Daoy (cell line): ENCODE measurements at regions not wholly inside any gene's neighbourhood (a gene's known extent, or its start where the extent isn't known, plus 50 kb on each side); places are given as distances from the start of the nearest gene placed in this dataset.

ENCODE experiments used
- DNase-seq: peaks from one replicate; pipeline ENCODE4 v3.0.0-alpha.2; 2015; ENCODE audit warnings: low read depth

DNA sequence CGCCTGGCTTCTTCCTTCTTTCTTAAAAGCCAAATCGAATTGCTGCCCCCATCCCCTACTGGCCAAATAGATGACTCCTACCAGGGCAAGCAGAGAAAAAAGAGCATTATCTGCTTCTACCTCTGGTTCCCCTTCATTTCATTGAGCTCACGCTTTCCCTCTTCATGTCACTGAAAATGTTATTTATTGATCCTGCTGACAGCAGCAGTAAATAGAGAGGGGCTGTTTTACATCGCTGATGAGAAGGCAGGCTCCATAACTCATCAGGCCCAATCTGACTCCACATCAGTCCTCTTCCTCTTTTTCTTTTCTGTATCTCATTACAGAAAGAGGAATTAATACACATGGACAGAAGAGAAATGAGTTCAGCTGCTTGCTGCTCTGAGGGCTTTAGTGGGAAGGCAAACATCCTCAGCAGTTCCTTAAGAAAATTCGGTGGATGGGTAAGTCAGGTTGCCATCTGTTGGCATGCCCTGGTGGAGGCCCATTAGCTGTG, 904.1 kb downstream of the KCNMA1 start:
- DNase-seq = no peak

DNA sequence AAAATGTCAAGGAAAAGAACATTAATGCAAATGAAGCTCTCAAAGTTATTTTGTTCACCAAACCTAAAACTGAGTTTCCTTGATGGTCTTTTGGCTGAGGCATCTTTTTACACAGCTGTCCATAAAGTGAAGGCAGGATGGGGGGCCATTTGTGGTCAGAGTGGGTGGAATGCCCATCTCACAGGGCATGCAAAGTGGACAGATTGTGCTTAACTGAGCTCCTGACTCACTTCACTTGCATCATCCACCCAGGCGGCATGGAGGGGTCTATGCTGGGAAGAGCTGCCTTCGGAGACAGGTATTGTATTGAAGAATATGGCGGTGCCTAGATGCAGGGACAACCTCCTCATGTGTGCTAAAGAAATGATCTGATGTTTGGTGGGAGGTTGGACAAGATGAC, 905.3 kb downstream of the KCNMA1 start:
- DNase-seq = no peak

DNA sequence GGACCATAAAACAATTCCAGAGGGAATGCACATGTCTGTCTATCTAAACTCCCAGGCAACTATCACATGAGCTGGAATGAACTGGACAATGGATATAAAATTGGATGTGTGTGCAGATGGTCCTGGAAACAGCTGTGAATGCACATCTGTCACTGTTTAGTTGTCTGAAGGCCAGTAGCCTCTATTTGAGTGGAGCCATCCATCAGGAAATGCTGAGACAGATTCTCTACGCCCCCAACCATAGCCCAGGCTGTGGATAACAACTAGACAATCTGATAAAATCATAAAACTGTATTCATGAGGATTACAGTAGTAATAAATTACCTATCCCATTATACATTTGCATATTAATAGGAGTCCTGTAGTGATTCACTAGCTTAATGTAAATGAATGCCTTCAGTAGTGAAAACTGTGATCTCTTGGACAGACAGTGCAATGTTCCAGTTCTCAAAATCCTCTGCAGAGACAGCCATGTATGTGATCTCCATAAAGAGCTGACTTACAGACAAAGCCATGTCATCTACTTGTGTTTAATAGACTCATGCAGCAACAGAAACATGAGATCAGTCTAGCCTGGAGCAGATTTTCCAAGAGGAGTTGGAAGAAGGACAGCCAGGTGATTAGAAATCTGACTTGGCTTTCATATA, 907.6 kb downstream of the KCNMA1 start:
- no peak for DNase-seq

DNA sequence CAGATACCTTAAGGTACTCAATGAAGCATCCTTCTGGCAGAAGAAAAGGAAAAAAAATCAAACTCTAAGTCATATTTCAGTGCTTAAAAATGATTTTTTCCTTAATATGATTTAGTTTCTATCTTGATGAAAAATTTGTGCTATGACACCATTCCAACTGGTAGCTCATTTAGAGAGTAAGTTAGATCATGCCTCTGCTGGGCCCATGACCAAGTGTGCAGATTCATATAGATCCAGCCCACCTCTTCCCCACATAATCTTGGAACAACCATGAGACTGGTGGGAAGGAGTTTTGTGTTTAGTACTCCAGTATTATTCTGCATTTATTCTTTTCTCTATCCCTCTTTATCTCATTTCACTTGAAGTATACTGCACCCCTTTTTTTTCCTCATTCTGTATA, 908.3 kb downstream of the KCNMA1 start:
- no peak for DNase-seq

DNA sequence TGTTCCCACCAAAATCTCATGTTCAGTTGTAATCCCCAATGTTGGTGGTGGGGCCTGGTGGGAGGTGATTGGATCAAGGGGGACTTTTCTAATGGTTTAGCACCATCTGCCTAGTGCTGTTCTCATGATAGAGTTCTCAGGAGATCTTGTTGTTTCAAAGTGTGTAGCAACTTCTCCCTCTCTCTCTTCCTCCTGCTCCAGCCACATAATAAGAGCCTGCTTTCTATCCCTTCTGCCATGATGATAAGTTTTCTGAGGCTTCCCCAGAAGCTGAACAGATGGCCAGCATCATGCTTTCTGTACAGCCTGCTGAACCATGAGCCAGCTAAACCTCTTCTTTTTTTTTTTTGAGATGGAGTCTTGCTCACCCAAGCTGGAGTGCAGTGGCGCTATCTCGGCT, 910.6 kb downstream of the KCNMA1 start:
- no peak for DNase-seq

DNA sequence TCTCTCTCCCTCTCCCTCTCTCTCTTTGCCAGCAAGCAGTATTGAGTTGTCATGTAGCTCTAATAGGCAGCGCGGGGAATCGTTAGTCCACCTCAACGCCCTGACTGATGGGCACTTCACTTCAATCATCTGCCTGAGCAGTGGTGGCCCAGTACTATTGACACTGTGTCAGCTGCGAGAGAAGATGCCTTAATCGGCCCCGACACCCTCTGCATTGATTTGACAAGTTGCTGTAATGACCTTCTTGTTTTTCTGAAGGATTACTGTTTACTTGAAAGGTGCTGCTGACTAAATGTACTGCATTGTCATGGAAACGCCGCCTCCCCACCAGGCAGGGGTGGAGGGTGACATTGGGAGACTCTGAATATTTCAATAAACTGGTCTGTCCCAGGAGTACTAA, 913.8 kb downstream of the KCNMA1 start:
- DNase-seq = no peak

DNA sequence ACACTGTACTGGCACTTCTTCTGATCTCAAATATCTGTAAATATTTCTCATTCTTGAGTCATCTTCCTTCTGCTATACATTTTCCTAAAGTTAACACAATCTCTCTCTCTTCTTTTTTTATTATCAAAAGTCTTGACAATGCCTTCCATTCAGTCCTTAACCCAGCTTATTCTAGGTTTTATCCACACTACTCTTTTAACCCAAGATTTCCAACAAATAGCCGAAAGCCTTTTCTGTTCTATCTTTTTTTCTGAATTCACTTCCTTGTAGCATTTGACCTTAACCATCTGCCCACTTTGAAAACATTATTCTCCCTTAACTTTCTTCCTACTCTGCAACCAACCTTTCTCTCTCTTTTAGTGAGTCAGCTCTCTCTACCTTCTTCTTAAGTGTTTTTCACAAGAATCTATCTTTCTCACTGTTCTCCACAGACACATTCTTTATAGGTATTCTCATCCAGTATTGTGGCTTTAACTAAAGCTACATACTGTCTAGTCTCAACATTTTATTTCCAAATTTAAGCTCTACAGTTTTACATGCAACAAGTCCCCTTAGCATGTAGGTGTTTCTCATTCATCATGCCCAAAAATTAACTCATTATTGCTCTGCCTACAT, 915.6 kb downstream of the KCNMA1 start:
- DNase-seq = no peak

DNA sequence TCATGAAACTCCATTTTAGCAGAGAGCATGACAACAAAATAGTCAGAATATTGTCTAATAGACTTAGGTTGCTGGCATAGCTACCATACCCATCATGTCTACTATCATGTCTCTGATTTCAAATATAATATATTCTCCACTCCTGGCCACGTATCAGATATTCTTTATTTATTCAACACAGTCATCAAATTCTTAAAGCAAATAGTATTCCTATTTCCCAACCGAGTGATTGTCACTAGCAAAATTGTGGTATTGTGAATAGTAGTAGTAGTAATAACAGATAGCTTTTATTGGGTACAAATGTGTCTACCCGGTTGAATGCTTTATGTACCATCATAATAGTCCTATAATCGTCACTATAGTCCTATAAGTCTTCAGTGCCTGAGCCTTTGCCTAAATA, 918.6 kb downstream of the KCNMA1 start:
- DNase-seq = no peak

DNA sequence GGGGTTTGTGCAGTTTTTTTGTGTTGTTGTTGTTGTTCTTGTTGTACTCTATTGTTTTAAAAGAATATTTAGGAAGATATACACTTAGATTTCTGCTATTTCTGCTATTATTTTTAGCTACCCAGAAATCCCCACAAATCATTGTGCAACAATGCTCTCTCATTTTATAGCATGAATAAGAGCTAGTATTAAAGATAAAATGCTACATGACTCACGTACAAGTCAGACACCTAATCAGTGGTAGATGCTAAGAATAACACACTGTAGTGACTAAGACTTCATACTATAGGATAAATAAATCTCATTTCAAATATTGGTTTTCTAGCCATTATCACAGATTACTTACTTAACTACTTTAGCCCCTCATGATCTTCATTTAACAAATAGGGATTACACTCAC, 920.5 kb downstream of the KCNMA1 start:
- peak; percentile 7 for DNase-seq

DNA sequence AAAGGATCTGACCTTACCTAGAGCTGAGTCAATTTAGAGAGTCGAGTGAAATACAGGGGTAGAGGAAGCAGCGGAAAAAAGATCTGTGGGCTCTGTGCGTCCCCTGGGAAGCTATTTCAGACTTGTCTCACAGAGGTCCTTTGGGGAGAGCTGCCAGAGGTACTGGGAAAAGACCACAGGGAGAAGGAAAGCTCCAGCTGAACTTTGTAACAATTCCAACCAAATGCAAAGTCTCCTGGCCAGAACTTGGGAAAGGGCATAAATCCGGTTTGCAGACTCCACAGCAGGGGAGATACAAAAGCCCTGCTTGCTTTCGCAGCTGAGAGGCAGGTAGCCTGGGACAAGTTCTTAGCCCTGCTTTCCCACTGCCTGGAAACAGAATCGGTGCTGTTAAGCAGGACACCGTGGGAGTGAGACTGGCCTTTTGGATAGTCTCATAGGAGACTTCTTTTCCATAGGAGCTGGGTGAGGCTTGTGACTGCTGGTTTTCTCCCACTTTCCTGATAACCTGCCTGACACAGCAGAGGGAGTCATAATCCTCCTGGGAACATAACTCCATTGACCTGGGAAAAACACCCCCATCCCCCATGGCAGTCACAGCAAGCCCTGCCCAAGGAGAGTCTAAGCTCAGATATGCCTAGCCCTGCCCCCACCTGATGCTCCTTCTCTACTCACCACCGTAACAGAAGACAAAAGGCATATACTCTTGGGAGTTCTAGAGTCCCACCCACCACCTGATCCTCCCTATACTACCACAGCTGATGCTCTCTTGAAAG, 926.2 kb downstream of the KCNMA1 start:
- DNase-seq = no peak

DNA sequence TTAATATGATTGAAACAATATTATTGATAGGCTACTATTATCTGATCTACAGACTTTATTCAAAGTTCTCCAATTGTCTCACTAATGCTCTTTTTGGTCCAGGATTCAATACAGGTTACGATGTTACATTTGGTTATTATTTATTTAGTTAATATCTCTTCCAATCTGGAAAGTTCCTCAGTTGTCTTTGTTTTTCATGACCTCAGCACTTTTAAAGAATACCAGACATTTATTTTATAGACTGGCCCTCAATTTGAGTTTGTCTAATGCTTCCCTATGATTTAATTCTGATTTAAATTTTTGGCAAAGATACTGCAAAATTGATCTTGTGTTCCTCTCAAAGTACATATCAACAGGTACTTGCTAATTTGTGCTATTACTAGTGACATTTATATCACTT, 937.4 kb downstream of the KCNMA1 start:
- DNase-seq = no peak

DNA sequence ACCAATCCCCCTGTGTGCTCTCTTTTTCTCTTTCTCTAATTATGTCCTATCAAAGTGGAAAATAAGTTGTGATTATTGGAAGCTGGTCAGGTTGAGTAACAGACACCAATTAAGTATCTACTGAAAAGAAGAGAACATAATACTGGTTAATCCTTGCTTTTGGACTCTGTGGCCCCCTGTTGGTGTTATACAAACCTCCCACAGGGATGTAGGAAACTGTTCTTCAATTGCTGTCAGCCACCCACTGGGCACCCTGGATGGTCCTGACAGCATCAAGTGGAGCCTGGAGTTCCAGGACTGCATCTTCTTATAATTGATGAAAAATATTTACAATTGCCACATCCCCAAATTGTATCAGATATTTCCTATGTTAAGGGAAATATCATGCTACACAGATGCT, 939.7 kb downstream of the KCNMA1 start:
- DNase-seq = no peak

DNA sequence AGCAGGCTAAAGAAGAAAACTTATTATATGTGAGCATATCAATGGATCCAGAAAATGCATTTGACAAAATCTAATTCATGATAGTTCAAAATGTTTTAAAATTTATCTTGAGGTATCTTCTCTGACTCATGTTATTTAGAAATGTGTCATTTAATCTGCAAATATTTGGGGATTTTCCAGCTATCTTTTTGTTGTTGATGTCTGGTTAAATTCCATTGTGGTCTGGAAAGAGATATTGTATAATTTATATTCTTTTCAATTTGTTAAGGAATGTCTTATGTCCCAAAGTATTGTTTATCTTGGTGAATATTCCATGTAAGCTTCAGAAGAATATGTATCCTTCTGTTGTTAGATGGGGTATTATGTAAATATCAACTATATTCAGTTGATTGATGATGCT, 942.5 kb downstream of the KCNMA1 start:
- no peak for DNase-seq

DNA sequence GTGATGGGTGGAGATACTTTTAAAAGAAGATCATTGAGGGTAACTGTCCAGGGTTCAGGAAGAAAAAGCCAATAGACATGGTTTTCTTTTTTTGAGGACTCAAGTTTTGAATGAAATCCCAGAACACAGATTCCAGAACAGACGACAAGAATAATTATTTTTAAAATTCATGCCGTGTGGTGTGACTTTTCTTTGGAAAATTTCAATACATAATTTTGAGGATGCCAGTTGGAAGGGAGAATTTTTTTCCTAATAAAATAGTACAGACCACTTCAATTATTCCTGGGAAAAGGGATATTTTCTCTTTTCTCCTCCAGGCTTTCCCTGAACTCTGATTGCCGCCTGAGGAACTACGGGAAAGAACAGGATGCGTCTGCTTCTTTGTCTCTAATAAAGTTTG, 951.4 kb downstream of the KCNMA1 start:
- DNase-seq = no peak

DNA sequence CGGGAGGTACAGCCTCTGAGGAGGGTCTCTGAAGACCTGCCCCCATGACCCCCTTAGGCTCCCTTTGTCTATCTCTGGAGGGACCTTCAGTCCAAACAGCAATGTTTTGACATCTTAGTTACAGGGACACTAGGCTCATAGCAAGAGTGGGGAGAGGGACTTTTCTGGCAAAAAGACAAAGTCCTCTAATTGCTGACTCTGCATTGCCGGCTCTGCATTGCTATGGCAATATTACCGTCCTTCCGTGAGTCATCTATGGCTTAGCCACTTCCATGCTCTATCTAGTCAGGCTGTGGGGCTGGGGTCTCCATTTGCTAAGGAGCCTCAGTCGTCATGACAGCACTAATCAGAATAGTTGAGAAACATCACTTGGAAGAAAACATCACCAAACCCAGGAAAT, 952.6 kb downstream of the KCNMA1 start:
- DNase-seq = no peak

DNA sequence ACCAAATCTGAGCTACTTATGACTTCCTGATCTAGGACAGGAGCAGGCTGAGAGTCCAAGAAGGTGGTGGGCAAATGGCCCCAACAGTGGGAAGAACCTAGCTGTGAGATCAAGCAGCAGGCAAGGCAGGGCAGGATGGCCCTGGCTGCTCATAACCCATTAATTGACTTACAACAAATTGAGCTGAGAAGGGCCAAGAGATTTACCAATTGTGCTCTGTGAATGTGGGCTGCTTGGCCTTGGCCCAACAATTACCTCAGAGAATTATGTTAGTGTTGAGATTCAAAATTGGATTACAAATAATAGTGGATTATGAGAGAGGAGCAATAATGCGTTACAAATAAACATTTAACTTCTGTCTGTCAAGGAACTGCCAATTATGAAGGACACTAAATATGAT, 956.5 kb downstream of the KCNMA1 start:
- no peak for DNase-seq

DNA sequence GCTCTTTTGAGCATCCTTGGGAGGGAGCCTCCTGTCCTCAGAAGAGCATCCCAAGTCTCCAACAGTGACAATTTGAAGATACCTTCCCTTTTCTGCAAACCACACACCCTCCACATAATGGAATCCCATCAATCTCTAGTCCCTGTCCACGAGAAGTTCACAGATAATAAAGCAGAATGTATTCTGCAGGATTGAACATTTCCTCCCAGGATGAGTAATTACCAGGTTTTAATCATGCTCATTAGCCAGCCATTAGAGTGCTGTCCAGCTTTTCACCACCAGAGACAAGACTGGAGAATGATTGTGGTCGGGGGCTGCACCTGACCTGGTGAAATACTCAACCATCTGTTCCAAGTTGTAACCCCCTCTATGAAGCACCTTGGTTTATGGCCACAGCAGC, 958.6 kb downstream of the KCNMA1 start:
- no peak for DNase-seq

DNA sequence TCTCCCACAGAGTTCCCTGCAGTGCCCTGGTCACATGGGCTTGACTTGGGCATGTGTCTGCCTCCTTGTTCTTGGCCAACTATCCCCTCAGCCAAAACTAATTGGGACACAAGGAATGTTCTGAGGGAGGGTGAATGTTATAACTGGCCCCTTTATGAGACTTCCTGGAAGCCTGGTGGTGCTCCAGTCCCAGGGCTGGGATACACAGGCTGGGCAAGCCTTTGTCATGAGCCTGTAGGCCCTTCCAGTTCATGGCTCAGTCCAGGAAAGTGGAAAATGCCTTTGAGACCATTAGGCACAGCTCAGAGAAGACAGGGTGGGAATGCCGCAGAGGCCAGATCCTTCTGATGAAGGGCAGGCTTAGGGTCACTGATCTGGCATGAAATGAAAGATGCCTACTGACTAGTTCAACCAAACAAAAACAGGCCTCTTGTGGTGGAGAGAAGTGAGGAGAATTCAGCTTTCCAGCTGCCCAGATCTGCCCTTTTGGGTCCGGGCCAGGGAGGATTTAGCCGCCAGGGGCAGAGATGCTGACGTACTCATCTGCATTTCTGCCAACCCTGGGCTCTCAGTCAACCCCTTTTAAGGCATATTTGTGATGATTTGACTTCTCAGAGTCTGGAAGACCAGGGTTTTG, 961.5 kb downstream of the KCNMA1 start:
- DNase-seq = no peak

DNA sequence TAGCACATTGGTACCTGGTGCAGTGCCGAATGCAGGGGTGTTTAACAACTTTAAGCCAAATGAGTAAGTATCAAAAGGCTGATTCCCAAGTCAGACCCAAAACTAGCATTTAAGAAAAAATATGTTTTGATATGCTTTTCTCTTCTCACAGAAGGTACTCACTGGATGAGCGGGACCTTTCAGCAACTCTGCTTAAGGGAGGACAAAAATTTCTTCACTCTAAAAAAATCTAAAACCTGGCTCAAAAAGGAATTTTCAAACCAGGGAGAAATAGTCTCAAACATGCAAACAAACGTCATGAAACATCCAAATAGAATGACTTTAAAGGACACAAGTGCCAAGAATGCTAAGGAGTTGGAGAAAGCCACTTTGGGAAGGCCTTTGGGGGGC, 962.1 kb downstream of the KCNMA1 start:
- no peak for DNase-seq

DNA sequence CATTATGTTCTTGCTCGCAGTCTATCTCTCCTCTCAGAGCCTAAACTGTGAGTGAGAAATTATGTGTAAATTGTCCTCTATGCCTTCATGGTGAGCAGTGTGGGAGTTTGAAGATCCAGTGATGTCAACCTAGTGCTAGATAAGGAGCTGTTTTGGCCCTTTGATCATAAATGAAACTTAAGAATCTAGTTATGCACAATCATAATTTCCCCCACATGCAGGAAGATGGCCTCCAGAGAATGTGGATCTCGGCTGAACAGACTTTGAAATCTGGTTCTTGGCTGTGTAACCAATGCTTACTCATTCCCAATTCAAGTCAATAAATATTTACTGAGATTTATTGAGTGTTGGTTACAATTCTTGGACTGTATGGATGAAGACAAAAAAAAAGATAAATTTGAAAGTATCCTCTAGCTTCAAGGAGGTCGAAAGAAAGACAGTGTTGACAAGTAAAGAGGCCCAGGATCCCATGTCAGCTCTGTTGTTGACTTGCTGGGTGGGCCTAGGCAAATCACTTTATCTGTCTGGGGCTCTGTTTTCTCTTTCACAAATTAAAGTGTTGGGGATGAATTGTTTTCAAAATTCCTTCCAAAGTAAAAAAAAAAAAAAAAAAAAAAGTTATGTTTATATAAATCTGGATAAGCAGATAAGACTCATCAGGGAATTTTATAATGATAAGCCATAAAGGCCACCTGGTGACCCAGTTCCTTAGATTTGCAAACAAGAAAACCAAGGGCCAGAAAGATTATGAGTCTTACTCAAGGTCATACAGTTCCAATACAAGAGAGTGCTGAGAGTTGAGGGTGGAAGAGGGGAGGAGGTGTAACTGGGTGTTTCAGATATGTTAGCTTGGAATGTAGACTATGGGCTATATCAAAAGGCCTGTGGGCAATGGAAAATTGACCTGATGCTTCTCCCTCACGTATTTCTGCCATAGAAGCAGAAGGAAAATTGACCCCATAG, 969.9 kb downstream of the KCNMA1 start:
- no peak for DNase-seq

DNA sequence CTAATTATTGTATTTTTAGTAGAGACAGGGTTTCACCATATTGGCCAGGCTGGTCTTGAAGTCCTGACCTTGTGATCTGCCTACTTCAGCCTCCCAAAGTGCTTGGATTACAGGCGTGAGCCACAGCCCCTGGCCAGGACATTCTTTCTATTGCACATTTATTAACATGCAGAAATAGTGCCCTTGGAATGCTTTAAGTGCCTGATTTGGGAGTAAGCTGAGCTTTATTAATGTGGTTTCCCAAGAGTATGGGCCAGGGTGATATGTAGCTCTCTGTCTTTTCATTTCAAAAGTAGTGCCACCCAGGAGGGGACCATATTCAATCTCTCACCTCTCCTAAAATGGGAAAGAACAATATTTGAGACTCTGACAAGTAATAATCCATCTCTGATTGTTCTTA, 970.7 kb downstream of the KCNMA1 start:
- no peak for DNase-seq

DNA sequence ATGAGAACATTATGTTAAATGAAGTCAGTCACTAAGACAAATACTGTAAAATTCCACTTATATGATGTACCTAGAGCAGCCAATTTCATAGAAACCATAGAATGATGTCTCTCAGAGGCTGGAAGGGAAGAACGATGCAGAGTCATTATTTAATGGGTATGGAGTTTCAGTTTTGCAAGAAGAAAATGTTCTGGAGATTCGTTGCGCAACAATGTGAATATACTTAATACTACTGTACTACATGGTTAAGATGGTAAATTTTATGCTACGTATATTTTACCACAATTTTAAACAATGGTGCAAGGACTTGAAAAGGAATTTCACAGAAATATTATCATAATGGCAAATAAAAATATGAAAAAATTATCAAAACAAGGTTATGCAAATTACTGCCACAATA, 972.6 kb downstream of the KCNMA1 start:
- DNase-seq = no peak
